ENCODE measurements at regions not wholly inside any gene's neighbourhood (a gene's known extent, or its start where the extent isn't known, plus 50 kb on each side); places are given as distances from the start of the nearest gene placed in this dataset.

DNA sequence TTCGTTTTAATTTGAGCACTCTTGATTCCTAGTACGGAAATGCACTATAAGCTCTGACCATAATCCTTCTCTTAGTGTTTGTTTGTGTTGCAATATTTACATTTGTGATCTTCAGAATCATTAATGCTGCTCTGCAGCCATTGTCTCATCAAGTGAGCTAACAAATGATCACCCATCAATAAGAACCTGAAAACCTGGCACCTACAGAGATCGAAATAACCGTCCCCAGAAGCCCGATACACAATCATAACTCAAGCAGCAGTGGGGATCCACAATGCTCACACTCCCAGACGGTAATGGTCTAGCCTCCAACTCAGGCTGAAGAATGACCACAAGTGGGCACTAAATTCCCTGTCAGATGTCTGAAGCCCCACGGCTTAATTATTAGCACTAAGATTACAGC is 156.0 kb upstream of the NFE2L3 start:
- ChIA-PET POLR2A (no interaction called here), CTCF (no interaction called here)
- no peak for TF ChIP-seq CTCF (IDR thresholded peaks at IDR 0.05)
- Mint-ChIP-seq H3K36me3 (ENCODE audit: low read depth) (no peaks in the 10 kb centered on the region), H3K9me3 (peaks cover 2% of the 10 kb centered on the region), H3K4me1 (no peaks in the 10 kb centered on the region), H3K4me3 (no peak overlapping the region), H3K27me3 (peaks cover 22% of the 10 kb centered on the region), H3K27ac (no peak overlapping the region)
- ATAC-seq (ENCODE audit: low read depth) (no peak), DNase-seq (no peak)
- intact Hi-C loops (cut with micrococcal nuclease) = no loop called here

- TF ChIP-seq CTCF (IDR thresholded peaks at IDR 0.05) = no peak
Measured at GRCh38 chr7:25998499-25998898, 153.5 kb upstream of the NFE2L3 start.

DNA sequence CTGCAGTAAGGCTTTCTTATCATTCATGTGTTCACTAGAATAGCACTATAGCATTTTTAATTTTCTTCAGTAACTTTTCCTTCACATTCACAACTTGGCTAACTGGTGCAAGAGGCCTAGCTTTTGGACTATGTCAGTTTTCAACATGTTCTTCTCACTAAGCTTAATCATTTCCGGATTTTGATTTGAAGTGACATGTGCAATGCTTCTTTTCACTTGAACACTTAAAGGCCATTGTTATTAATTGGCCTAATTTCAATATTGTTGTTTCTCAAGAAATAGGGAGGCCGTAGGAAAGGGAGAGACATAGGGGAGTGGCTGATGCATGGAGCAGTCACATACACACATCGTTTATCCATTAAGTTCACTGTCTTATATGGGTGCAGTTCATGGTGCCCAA is 151.2 kb upstream of the NFE2L3 start:
- no peak for TF ChIP-seq CTCF (IDR thresholded peaks at IDR 0.05)
- ATAC-seq (ENCODE audit: low read depth) = no peak
- ChIA-PET POLR2A (no interaction called here), CTCF (no interaction called here)
- no peak for DNase-seq
- intact Hi-C loops (cut with micrococcal nuclease) = no loop called here
- H3K4me3 Mint-ChIP-seq = no peak overlapping the region
- no peaks in the 10 kb centered on the region for H3K36me3 Mint-ChIP-seq (ENCODE audit: low read depth)
- H3K27me3 Mint-ChIP-seq = peaks cover 34% of the 10 kb centered on the region
- H3K9me3 Mint-ChIP-seq = no peaks in the 10 kb centered on the region
- no peaks in the 10 kb centered on the region for H3K4me1 Mint-ChIP-seq
- H3K27ac Mint-ChIP-seq = no peak overlapping the region

More at GRCh38 chr7:25998499-25998898, 153.5 kb upstream of the NFE2L3 start:
- intact Hi-C loops (cut with micrococcal nuclease) = no loop called here
- Mint-ChIP-seq H3K4me3 (no peak overlapping the region), H3K9me3 (peaks cover 2% of the 10 kb centered on the region), H3K4me1 (no peaks in the 10 kb centered on the region), H3K27ac (no peak overlapping the region), H3K27me3 (peaks cover 35% of the 10 kb centered on the region), H3K36me3 (ENCODE audit: low read depth) (no peaks in the 10 kb centered on the region)
- ChIA-PET CTCF (no interaction called here), POLR2A (no interaction called here)
- DNase-seq (no peak), ATAC-seq (ENCODE audit: low read depth) (no peak)

GRCh38 chr7:26001662-26002244 is 150.2 kb upstream of the NFE2L3 start:
- Mint-ChIP-seq H3K4me1 (no peaks in the 10 kb centered on the region), H3K4me3 (no peak overlapping the region), H3K36me3 (ENCODE audit: low read depth) (no peaks in the 10 kb centered on the region), H3K9me3 (no peaks in the 10 kb centered on the region), H3K27me3 (peaks cover 41% of the 10 kb centered on the region), H3K27ac (no peak overlapping the region)
- no peak for DNase-seq
- intact Hi-C loops (cut with micrococcal nuclease) = no loop called here
- POLR2A ChIA-PET = no interaction called here
- ATAC-seq (ENCODE audit: low read depth) = no peak
- no peak for TF ChIP-seq CTCF (IDR thresholded peaks at IDR 0.05)
- CTCF ChIA-PET = no interaction called here

DNA sequence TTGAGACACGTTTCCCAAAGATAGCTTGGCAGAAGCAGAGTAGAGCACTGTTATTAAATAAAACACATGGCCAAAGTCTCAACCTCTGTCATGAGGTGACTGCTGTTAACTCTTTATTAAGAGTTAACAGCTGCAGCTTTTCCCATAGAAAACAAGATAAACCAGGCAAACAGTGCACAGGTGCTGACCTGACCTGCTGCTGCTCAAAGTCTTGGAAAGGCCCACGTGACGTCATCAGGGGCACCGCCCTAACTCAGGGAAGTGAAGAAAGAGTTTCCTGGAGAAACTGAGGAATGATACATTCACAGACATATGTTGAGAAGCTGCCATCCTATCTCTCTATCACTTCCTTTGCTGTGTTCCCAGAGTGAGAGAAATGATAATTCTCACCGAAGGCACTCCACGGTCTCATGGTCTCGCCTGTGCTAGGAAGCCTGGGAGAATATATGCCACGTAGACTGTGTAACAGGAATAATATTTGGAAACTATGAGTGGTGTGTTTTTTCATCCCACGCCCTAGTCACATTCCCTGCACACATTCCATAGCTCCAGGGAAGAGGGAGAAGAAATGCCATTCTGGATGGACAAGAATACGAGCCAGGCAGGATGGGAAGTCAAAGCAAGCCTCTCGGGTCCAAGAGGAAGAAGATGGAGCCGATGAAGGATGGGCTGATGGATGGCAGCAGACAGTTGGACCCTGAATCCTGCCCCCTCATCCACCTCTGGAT is 146.2 kb upstream of the NFE2L3 start:
- DNase-seq = no peak
- H3K4me3 Mint-ChIP-seq = no peak overlapping the region
- H3K27ac Mint-ChIP-seq = no peak overlapping the region
- ChIA-PET CTCF (no interaction called here), POLR2A (no interaction called here)
- no peaks in the 10 kb centered on the region for H3K36me3 Mint-ChIP-seq (ENCODE audit: low read depth)
- peaks cover 1% of the 10 kb centered on the region for H3K4me1 Mint-ChIP-seq
- no peak for TF ChIP-seq CTCF (IDR thresholded peaks at IDR 0.05)
- H3K27me3 Mint-ChIP-seq = peaks cover 47% of the 10 kb centered on the region
- intact Hi-C loops (cut with micrococcal nuclease) = no loop called here
- no peak for ATAC-seq (ENCODE audit: low read depth)
- H3K9me3 Mint-ChIP-seq = no peaks in the 10 kb centered on the region
